Activated T-cell treated with anti-CD3 and anti-CD28 coated beads for 24 hours (primary cell): ENCODE measurements at regions not wholly inside any gene's neighbourhood (a gene's known extent, or its start where the extent isn't known, plus 50 kb on each side); places are given as distances from the start of the nearest gene placed in this dataset.

Experiments used
- DNase-seq: peaks from one replicate; pipeline ENCODE4 v3.0.0-alpha.2; 2020; ENCODE audit warnings: low read depth

- DNase-seq: no peak
Observed at GRCh38 chr1:82044111-82044510, 243.4 kb downstream of the ADGRL2 start.

GRCh38 chr1:82042306-82043060, 241.7 kb downstream of the ADGRL2 start:
- no peak for DNase-seq
